Keratinocyte (primary cell): ENCODE measurements at regions not wholly inside any gene's neighbourhood (a gene's known extent, or its start where the extent isn't known, plus 50 kb on each side); places are given as distances from the start of the nearest gene placed in this dataset.

Experiments
- DNase-seq: peaks from one replicate; pipeline ENCODE4 v3.0.0-alpha.2; 2011; ENCODE audit warnings: low read depth, missing footprints, low spot score
- FAIRE-seq: peaks from 2 replicates; lab custom pipeline; 2011; peaks lifted over from hg19 to GRCh38; lab: Jason Lieb, UNC
- H2AFZ ChIP-seq: 2 replicates; pipeline ENCODE4 v1.6.0; 2012; ENCODE audit warnings: low read length, control low read depth, inconsistent platforms; ENCODE audit not compliant: control insufficient read depth
- H3K27ac ChIP-seq: 2 replicates; pipeline ENCODE4 v1.5.1; 2011; ENCODE audit warnings: low read length; ENCODE audit not compliant: control insufficient read depth, insufficient read depth
- H3K27me3 ChIP-seq: 3 replicates; pipeline ENCODE4 v1.6.0; 2011; ENCODE audit warnings: low read length; ENCODE audit not compliant: control insufficient read depth, insufficient read depth; ENCODE audit errors: extremely low read depth
- H3K36me3 ChIP-seq, 2 experiments: 2 replicates in 1 of 2; 3 replicates in 1 of 2; pipeline ENCODE4 v1.5.1; 2011; ENCODE audit warnings: low read length in 2 of 2, mild to moderate bottlenecking in 1 of 2; ENCODE audit not compliant: control insufficient read depth in 2 of 2, insufficient read depth in 2 of 2; ENCODE audit errors: extremely low read depth in 1 of 2
- H3K4me1 ChIP-seq: 3 replicates; pipeline ENCODE4 v1.5.1; 2011; ENCODE audit warnings: low read length; ENCODE audit not compliant: control insufficient read depth, insufficient read depth; ENCODE audit errors: extremely low read depth
- H3K4me2 ChIP-seq: 3 replicates; pipeline ENCODE4 v1.6.0; 2011; ENCODE audit warnings: low read depth, low read length; ENCODE audit not compliant: control insufficient read depth, insufficient read depth; ENCODE audit errors: extremely low read depth
- H3K4me3 ChIP-seq, 3 experiments: fragments of 200-600 bp in 1 of 3; sonication (generic) in 1 of 3; 2 replicates in 2 of 3; 3 replicates in 1 of 3; pipeline ENCODE4 v1.5.1; 2011 to 2016; ENCODE audit warnings: low read length in 3 of 3, mild to moderate bottlenecking in 3 of 3, control low read depth in 2 of 3, inconsistent platforms in 1 of 3, low read depth in 1 of 3, mixed read lengths in 1 of 3, mixed run types in 1 of 3, moderate library complexity in 1 of 3; ENCODE audit not compliant: control insufficient read depth in 2 of 3, insufficient read depth in 2 of 3; ENCODE audit errors: extremely low read depth in 1 of 3
- H3K79me2 ChIP-seq: 2 replicates; pipeline ENCODE4 v1.6.0; 2012; ENCODE audit warnings: low read length; ENCODE audit not compliant: control insufficient read depth, insufficient read depth
- H3K9ac ChIP-seq: 3 replicates; pipeline ENCODE4 v1.6.0; 2011; ENCODE audit warnings: low read length; ENCODE audit not compliant: control insufficient read depth, insufficient read depth; ENCODE audit errors: extremely low read depth
- H3K9me1 ChIP-seq: 3 replicates; pipeline ENCODE4 v1.6.0; 2011; ENCODE audit warnings: low read length; ENCODE audit not compliant: control insufficient read depth, insufficient read depth; ENCODE audit errors: extremely low read depth
- H3K9me3 ChIP-seq: 2 replicates; pipeline ENCODE4 v1.5.1; 2012; ENCODE audit warnings: low read depth, low read length; ENCODE audit not compliant: control insufficient read depth
- H4K20me1 ChIP-seq: 3 replicates; pipeline ENCODE4 v1.6.0; 2011; ENCODE audit warnings: low read length; ENCODE audit not compliant: control insufficient read depth, insufficient read depth; ENCODE audit errors: extremely low read depth
- CTCF ChIP-seq, 3 experiments: IDR thresholded peaks in 1 of 3; conservative IDR thresholded peaks in 1 of 3; optimal IDR thresholded peaks in 1 of 3; 2 replicates in 2 of 3; 3 replicates in 1 of 3; pipeline versions ENCODE3 to v1.5.1; 2011; ENCODE audit warnings: low read length in 3 of 3, mild to moderate bottlenecking in 3 of 3, moderate library complexity in 2 of 3, control low read depth in 1 of 3, inconsistent platforms in 1 of 3; ENCODE audit not compliant: insufficient read depth in 2 of 3; ENCODE audit errors: extremely low read depth in 1 of 3
- EZH2 ChIP-seq: IDR thresholded peaks from one replicate; pipeline ENCODE4 v1.6.1; 2012; ENCODE audit warnings: inconsistent platforms, mild to moderate bottlenecking, low read length, moderate library complexity
- dilution Hi-C: fragments of 300-500 bp; cut with MboI; formaldehyde crosslinking; loops from one replicate; pipeline ENCODE4 v1.7.0; 2020; ENCODE audit warnings: low sequenced_read_pairs; ENCODE audit not compliant: extremely low pct_ligation_motif_present

- Histone ChIP-seq H3K4me3 (no peak overlapping the region), H3K27ac (no peak overlapping the region), H3K36me3 (no peaks in the 10 kb centered on the region), H3K9me3 (no peaks in the 10 kb centered on the region), H3K9ac (no peak overlapping the region), H4K20me1 (no peaks in the 10 kb centered on the region), H3K9me1 (no peaks in the 10 kb centered on the region), H3K27me3 (no peaks in the 10 kb centered on the region), H3K79me2 (no peaks in the 10 kb centered on the region), H3K4me2 (no peak overlapping the region), H2AFZ (no peak overlapping the region), H3K4me1 (no peaks in the 10 kb centered on the region)
- FAIRE-seq (no peak), DNase-seq (no peak)
- no peak for TF ChIP-seq CTCF (optimal IDR thresholded peaks at IDR 0.05 in 1 of 3, IDR thresholded peaks at IDR 0.05 in 1 of 3, conservative IDR thresholded peaks at IDR 0.05 in 1 of 3; ENCODE audit: extremely low read depth in 1 of 3, insufficient read depth in 2 of 3, low read length in 3 of 3)
- no peak for TF ChIP-seq EZH2
- dilution Hi-C loops = no loop called here
These were observed 179.8 kb upstream of the NBEA start for GRCh38 chr13:34762312-34762711.

GRCh38 chr13:34764246-34764645, 177.8 kb upstream of the NBEA start:
- Histone ChIP-seq H3K4me3 (no peak overlapping the region), H3K9me1 (no peaks in the 10 kb centered on the region), H3K4me2 (no peak overlapping the region), H3K27ac (no peak overlapping the region), H3K4me1 (no peaks in the 10 kb centered on the region), H4K20me1 (no peaks in the 10 kb centered on the region), H3K36me3 (no peaks in the 10 kb centered on the region), H3K79me2 (no peaks in the 10 kb centered on the region), H3K9me3 (no peaks in the 10 kb centered on the region), H2AFZ (no peak overlapping the region), H3K9ac (no peak overlapping the region), H3K27me3 (no peaks in the 10 kb centered on the region)
- no peak for TF ChIP-seq EZH2
- no peak for TF ChIP-seq CTCF (optimal IDR thresholded peaks at IDR 0.05 in 1 of 3, IDR thresholded peaks at IDR 0.05 in 1 of 3, conservative IDR thresholded peaks at IDR 0.05 in 1 of 3; ENCODE audit: extremely low read depth in 1 of 3, insufficient read depth in 2 of 3, low read length in 3 of 3)
- no peak for FAIRE-seq
- dilution Hi-C loops = no loop called here
- no peak for DNase-seq
